ENCODE measurements at regions not wholly inside any gene's neighbourhood (a gene's known extent, or its start where the extent isn't known, plus 50 kb on each side); places are given as distances from the start of the nearest gene placed in this dataset.
A peak's percentile ranks its signal among the peaks of the same experiment; 100 is the strongest.

- no peak overlapping the region for H3K27ac ChIP-seq
- TF ChIP-seq CTCF (IDR thresholded peaks at IDR 0.05): no peak
- no peak for TF ChIP-seq ZFX (IDR thresholded peaks at IDR 0.05; ENCODE audit: borderline replicate concordance)
These were observed 511.7 kb upstream of the KLHL1 start for GRCh38 chr13:70619936-70620335.

- H3K27ac ChIP-seq: no peak overlapping the region
- TF ChIP-seq ZFX (IDR thresholded peaks at IDR 0.05; ENCODE audit: borderline replicate concordance): no peak
- no peak for TF ChIP-seq CTCF (IDR thresholded peaks at IDR 0.05)
These were observed 508.6 kb upstream of the KLHL1 start for GRCh38 chr13:70616847-70617246.

- TF ChIP-seq ZFX (IDR thresholded peaks at IDR 0.05; ENCODE audit: borderline replicate concordance) (no peak), CTCF (IDR thresholded peaks at IDR 0.05) (peak; percentile 50)
- H3K27ac ChIP-seq: no peak overlapping the region
These were observed 505.0 kb upstream of the KLHL1 start for GRCh38 chr13:70613295-70613694.

- TF ChIP-seq CTCF (IDR thresholded peaks at IDR 0.05): no peak
- TF ChIP-seq ZFX (IDR thresholded peaks at IDR 0.05; ENCODE audit: borderline replicate concordance): no peak
- no peak overlapping the region for H3K27ac ChIP-seq
These were observed 504.6 kb upstream of the KLHL1 start for GRCh38 chr13:70612881-70613280.

GRCh38 chr13:70604448-70604847, 496.2 kb upstream of the KLHL1 start:
- H3K27ac ChIP-seq: no peak overlapping the region
- TF ChIP-seq CTCF (IDR thresholded peaks at IDR 0.05) (no peak), ZFX (IDR thresholded peaks at IDR 0.05; ENCODE audit: borderline replicate concordance) (no peak)

- no peak overlapping the region for H3K27ac ChIP-seq
- no peak for TF ChIP-seq CTCF (IDR thresholded peaks at IDR 0.05)
- no peak for TF ChIP-seq ZFX (IDR thresholded peaks at IDR 0.05; ENCODE audit: borderline replicate concordance)
These were observed 485.5 kb upstream of the KLHL1 start for GRCh38 chr13:70593716-70594115.

- H3K27ac ChIP-seq: no peak overlapping the region
- no peak for TF ChIP-seq ZFX (IDR thresholded peaks at IDR 0.05; ENCODE audit: borderline replicate concordance)
- TF ChIP-seq CTCF (IDR thresholded peaks at IDR 0.05): no peak
These were observed 476.9 kb upstream of the KLHL1 start for GRCh38 chr13:70585109-70585508.
